GM19328 (cell line): ENCODE measurements at regions not wholly inside any gene's neighbourhood (a gene's known extent, or its start where the extent isn't known, plus 50 kb on each side); places are given as distances from the start of the nearest gene placed in this dataset.

ENCODE experiments used
- ATAC-seq: cut with Tn5 transposase; IDR thresholded peaks from one replicate; pipeline ENCODE4 v1.9.1; 2021; ENCODE audit warnings: mild to moderate bottlenecking, moderate library complexity; ENCODE audit not compliant: unreplicated experiment

- ATAC-seq, result no peak
Observed at GRCh38 chr2:51722311-51722710, 690.4 kb upstream of the NRXN1 start.

- ATAC-seq, result no peak
Observed at GRCh38 chr2:51720826-51721225, 688.9 kb upstream of the NRXN1 start.

GRCh38 chr2:51718881-51719280, 686.9 kb upstream of the NRXN1 start:
- ATAC-seq, result no peak

- ATAC-seq, result no peak
Observed at GRCh38 chr2:51717312-51717711, 685.4 kb upstream of the NRXN1 start.

GRCh38 chr2:51711766-51712165, 679.8 kb upstream of the NRXN1 start:
- ATAC-seq, result no peak

GRCh38 chr2:51710222-51710621, 678.3 kb upstream of the NRXN1 start:
- ATAC-seq, result no peak

- no peak for ATAC-seq
Observed at GRCh38 chr2:51707625-51708024, 675.7 kb upstream of the NRXN1 start.

- ATAC-seq, result no peak
Observed at GRCh38 chr2:51706220-51706619, 674.3 kb upstream of the NRXN1 start.

GRCh38 chr2:51705417-51705816, 673.5 kb upstream of the NRXN1 start:
- ATAC-seq, result no peak

- ATAC-seq, result no peak
Observed at GRCh38 chr2:51698021-51698420, 666.1 kb upstream of the NRXN1 start.

- ATAC-seq, result no peak
Observed at GRCh38 chr2:51697095-51697494, 665.2 kb upstream of the NRXN1 start.

GRCh38 chr2:51695531-51695930, 663.6 kb upstream of the NRXN1 start:
- no peak for ATAC-seq

GRCh38 chr2:51693640-51694039, 661.7 kb upstream of the NRXN1 start:
- no peak for ATAC-seq

GRCh38 chr2:51681854-51682253, 649.9 kb upstream of the NRXN1 start:
- no peak for ATAC-seq

GRCh38 chr2:51673628-51674027, 641.7 kb upstream of the NRXN1 start:
- no peak for ATAC-seq

GRCh38 chr2:51667679-51668078, 635.7 kb upstream of the NRXN1 start:
- ATAC-seq, result no peak

GRCh38 chr2:51662187-51662586, 630.3 kb upstream of the NRXN1 start:
- no peak for ATAC-seq

- no peak for ATAC-seq
Observed at GRCh38 chr2:51657849-51658248, 625.9 kb upstream of the NRXN1 start.

- ATAC-seq, result peak; percentile 62
Observed at GRCh38 chr2:51650769-51651168, 618.8 kb upstream of the NRXN1 start.

GRCh38 chr2:51649366-51649765, 617.4 kb upstream of the NRXN1 start:
- no peak for ATAC-seq

GRCh38 chr2:51638811-51639210, 606.9 kb upstream of the NRXN1 start:
- ATAC-seq, result no peak

GRCh38 chr2:51633073-51633472, 601.1 kb upstream of the NRXN1 start:
- no peak for ATAC-seq

GRCh38 chr2:51629406-51629805, 597.5 kb upstream of the NRXN1 start:
- no peak for ATAC-seq

GRCh38 chr2:51628917-51629316, 597.0 kb upstream of the NRXN1 start:
- no peak for ATAC-seq
